NCI-H1092 (cell line): ENCODE measurements at regions not wholly inside any gene's neighbourhood (a gene's known extent, or its start where the extent isn't known, plus 50 kb on each side); places are given as distances from the start of the nearest gene placed in this dataset.

ENCODE experiments used
- DNase-seq: peaks from one replicate; lab custom pipeline; 2025; lab: John Stamatoyannopoulos, UW

DNA sequence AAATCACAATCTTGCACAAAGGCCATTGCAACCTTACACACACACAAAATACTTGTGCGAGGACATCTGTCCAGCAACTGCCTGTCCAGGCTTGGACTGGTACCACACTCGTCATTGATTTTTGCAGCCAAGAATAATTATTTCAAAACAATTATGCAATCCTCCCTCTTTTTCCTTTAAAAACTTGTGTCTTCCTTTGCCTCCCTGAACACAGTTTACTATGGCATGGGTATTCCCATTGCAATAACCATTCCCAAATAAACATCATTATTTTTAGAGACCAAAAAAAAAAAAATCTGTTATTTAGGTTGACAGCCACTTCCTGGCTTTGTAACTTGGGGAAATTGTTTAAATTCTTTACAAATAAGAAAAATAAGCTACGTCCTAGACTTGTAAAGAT is 54.0 kb downstream of the C11orf91 start:
- no peak for DNase-seq

DNA sequence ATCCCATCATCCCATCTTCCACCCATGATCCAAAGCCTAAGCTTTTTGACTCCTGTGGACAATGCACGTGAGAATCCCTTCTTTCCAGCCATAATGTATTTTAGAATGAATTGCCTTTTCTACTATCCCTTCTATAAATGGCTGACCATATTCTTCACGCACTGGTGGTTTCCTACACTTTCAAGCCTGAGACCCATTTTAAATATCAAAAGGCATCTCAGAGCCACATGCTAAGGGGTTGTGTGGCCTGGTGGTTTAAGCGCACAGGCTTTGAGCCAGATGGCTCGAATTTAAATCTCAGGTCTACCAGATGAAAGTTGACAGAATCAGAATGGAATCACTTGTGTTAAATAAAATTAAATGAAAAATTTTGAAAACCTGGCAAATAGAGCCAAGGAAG is 54.5 kb downstream of the C11orf91 start:
- no peak for DNase-seq

DNA sequence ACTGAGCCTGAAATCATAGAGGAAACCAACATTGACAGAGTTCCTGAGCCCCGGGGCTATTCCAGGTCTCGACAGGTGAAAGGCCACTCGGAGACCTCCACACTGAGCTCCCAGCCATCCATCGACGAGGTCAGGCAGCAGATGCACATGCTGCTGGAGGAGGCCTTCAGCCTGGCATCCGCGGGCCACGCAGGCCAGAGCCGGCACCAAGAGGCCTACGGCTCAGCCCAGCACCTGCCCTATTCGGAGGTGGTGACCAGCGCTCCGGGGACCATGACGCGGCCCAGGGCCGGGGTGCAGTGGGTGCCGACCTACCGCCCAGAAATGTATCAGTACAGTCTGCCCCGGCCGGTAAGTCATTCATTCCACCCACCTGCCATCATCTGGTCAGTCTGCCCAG is 54.9 kb downstream of the C11orf91 start:
- DNase-seq, result no peak

DNA sequence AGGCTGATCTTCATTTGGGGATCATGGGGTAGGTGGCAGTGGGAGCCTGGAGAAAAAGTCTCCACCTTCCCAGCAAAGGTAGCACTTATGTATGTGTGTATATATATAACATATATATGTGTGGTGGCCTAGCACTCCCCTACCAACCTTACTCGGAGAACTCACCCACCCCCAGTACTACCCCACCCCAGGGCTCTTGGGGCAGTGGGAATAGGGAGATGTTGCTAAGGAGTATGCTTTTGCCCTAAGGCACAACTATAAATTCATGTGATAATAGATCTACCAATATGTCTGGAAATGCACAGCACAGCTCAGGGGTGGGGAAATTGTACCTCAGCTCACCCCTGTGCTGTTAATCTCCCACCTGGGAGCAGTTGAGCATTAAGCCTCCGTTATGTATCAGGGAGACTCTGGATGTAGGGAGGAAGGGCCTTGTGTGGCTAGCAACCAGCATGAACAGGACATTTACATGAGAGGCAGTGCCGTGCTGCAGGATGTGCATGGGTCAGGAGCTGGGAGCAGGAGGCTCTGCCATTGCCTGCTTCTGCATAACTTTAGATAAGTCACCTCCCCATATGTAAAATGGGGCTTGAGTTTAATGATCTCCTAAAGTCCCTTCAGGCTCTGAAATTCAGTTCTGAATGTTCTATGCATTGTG is 57.3 kb downstream of the C11orf91 start:
- no peak for DNase-seq

DNA sequence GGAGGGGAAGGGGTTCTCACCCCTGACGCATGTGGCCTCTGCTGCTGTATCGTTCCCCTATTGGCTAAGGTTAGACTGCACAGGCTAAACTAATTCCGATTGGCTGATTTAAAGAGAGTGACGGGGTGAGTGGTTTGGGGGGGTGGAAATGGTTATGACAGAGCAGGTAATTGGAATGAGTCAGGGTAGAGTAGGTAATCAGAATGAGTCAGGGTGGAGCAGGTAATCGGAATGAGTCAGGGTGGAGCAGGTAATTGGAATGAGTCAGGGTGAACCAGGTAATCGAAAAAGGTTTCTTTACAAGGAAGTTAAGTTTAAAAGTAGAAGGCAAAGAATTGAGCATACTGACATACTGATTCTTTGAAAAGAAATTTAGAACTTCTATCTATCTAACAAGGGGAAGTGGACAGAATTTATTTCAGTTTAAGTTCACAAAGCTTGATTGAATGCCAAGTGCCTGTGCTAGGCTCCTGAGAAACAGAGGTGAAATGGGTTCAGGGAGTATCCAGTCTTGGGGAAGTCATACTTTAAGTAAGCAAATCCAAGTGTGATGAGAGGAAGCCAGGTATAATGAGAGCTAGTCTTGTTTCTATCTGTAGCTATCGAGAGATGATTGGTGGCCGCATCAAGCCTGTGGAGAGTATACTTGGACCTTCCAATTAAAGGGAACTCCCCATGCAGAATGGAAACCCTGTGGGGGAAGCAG is 58.0 kb downstream of the C11orf91 start:
- no peak for DNase-seq

DNA sequence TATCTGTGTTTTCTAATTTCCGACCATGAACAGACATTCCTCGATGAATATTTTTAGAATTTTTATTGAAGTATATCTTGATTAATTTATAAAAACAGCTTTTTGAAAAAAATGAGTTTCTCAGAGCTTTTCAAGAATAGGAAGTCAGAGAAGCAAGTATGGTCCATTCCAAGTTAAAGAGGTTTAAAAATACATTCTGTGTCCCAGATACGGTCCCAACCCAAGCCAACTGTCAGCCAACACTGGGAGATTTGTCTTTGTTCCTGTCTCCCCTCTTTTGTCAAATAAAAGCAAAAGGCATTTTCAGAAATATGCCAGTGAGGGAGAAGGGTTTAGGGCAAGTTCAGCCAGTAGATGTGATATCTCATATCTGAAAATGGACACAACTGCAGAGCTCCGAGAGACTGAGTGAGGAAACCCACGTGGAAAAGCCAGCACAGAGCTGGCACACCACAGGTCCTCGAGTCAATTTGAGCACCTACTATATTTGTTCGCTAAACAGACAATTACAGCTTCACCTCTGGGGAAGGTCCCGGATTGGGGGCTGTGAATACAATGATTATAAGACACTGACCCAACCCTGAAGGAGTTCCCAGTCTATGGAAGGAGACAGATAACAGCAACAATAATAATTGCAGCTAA is 59.8 kb downstream of the C11orf91 start:
- DNase-seq, result no peak

DNA sequence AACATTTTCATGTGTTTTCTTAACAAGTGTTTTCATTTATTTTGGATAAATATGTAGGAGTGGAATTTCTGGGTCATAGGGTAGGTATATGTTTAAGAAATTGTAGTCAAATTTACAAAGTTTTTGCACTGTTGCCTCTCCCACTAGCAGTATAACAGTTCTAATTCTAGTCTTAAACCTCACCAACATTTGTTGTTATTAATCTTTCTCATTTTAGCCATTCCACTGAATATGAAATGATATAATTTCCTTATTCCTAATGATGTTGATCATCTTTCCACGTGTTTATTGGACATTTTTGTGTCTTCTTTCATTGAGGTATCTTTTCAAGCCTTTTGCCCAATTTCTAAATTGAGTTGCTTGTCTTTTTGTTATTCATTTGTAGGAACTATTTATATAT is 62.0 kb downstream of the C11orf91 start:
- DNase-seq, result no peak

DNA sequence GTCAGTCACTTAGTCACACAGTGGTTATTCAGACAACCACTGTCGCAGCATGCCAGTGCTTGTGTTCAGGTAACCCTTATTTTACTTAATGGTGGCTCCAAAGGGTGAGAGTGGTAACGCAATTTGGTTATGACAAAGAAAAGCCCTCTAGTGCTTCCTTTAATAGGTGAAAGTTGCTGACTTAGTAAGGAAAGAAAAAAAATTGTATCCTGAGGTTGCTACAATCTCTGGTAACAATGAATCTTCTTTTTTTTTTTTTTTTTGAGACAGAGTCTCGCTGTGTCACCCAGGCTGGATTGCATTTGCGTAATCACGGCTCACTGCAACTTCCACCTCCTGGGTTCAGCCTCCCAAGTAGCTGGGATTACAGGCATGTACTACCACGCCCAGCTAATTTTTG is 64.5 kb downstream of the C11orf91 start:
- DNase-seq, result no peak

DNA sequence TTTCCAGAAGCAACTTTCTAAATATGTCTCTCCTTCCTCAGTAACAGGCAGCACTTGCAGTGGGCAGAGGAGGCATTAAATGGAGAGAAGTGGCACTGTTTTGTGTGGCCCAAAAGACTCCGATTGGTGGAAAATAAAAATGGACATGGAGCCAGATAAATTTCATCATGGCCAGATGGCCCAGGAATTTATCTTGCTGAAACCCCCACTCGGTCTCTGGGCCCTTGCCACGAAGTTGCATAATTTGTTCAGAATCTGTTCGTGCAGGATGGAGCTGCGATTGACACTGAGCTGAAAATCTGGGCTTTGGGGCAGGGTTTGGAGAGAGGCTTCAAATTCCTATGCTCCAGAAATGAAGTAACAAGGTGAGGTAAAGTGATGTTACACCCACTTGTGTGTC is 65.5 kb downstream of the C11orf91 start:
- no peak for DNase-seq

DNA sequence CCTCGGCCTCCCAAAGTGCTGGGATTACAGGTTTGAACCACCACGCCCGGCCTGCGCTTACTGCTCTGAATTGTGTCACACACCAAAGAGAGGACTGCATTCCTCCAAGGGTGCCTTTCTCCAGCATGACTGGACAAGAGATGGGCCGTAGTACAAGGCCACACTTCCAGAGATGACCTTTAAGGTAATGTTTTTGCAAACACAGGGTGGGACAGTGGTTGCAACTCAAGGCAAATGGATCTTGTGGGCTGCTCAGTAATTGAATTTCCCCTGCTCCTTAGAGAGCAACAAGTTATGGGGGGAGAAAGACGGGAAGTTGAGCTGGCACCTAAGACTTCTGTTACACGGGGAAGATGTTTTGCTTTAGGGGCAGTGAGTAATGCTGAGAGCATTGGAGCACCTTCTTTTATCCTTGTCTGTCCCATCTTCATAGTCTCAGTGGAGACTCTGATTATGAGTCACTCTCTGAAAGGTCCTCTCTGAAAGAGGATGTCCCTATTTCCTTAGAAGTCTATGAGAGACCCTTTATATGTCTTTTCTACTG is 66.3 kb downstream of the C11orf91 start:
- DNase-seq, result no peak

DNA sequence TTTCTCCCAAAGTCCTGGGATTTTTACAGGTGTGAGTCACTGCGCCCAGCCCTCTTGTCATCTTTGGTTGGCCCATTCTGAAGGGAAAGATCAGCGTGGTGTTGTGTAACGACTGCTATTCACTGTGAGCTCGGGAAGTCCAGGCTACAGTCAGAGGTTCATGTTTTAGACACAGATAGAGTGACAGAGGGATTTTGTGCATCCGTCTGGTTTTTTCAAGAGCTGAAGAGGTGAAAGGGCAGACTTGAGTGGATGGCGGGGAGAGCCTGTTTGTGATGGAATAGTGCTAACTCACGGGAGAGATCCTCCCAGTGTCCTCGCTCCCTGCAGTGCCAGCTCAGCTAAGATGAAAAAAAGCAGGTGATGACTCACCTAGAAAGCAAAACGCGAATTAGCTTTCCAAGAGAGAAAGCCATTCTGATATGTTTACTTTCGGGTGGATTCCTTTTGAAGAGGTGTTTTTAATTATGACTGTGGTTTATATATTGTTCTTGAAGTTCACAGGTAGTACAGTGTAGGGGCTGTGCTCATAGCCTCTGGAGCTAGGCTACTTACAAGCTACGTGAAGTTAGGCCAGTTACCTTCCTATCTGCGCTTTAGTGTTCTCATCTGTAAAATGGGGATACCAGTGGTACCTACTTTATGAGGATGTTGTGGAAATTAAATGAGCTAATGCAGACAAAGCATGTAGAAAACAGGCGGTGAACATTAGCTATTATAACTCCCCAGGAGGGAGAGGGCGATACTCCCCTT is 67.2 kb downstream of the C11orf91 start:
- DNase-seq, result no peak

DNA sequence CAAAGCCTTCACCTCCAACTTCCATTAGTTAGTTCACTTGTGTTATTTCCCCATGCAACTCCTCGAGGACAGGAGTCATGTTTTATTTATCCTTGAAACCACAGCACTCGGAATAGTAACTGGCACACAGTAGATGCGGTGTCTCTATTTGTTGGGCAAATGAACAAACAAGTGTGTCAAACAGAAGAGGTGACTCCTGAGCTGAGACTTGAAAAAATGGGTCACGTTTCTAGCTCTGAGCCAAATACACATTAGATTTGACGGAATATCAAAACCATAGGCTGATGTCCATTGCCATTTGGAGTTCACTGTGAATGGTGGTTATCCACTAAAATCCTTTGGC is 68.9 kb downstream of the C11orf91 start:
- DNase-seq, result no peak

DNA sequence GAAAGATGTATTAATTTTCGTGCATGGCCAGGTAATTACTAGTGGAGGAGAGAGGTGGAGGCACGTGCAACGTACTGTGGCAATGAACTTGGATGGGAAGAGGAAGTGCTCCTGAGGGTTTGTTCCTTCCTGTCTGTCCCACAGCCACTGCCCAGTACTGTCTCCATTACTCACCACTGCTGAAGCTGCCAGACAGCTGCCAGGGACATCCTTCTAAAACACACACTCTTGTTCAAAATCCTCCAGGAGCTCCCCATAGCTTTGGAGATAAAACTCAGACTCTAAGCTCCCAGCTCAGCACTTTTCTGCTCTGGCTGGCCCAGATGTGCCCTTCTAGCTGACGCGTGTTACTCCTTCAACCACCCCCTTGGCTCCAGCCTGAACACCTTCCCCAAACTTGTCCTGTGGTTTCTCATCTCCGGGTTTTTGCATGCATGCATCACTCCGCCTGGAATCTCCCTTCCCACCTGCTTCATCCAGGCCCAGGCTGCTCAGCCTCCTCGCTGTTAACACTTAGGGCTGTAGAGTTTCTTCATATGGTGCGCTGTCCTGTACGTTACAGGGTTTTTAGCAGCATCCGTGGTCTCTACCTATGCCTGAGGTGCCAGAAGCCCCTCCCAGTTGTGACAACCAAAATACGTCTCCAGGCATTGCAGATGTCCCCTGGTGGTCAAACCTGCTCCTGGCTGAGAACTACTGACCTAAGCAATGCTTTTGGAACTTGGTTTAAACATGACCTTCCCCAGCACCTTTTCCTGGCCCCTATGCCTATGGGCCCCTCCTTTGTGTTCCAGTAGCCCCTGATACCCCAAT is 69.5 kb downstream of the C11orf91 start:
- no peak for DNase-seq

DNA sequence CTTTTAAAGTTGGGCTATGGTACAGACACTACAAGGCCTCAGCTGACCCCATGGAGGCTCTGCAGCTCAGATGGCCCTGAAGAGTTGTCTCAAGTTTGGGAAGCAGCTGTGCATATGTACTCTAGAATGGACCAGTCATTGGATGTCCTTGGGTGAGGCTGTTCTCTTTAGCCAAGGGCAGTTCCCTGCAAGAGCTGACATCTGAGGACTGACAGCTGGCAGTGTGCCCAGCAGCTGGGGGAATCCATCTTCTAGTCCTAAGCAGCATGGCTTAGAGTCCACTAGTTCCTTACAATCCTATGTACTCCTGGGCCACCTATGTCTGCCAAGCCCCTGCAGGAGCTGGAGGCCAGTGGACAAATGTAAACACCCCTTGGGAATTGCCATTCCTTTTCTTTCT is 76.5 kb downstream of the C11orf91 start:
- DNase-seq, result no peak

DNA sequence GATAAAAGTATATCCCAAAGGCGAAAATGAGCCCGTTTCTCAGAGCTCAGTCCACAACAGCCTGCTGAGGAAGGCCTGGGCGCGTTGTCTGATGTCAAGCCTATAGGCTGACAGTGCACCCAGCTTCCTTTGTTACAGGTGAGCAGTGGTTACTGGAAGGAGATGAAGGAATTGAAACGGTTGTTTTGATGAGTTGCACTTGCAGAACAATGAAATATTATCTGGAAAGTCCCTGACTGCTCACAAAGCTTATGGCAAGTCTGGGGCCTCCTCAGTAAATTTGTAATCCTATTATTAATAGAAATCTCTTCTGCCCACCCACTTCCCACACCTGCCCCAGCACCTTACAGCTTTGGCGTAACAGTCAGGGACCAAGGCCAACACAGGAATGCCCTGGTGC is 77.8 kb downstream of the C11orf91 start:
- no peak for DNase-seq

DNA sequence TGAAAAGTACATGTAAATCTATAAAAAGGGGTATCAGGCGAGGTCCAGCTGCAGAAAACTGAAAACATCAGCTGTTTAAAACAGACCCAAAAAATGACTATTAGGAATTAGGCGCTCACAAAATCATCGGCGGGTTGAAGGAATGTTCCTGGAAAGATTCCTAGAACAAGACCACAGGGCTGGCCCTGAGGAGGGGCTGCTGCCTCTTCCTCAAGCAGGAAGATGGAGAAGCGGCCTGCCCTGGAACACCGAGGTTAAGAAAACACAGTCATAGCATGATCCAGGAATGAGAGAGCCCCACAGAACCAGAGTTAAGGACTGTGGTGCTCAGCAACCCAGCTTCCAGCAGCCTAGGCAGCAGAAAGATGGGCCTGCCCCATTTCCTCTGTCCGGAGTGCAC is 78.4 kb downstream of the C11orf91 start:
- DNase-seq, result no peak

DNA sequence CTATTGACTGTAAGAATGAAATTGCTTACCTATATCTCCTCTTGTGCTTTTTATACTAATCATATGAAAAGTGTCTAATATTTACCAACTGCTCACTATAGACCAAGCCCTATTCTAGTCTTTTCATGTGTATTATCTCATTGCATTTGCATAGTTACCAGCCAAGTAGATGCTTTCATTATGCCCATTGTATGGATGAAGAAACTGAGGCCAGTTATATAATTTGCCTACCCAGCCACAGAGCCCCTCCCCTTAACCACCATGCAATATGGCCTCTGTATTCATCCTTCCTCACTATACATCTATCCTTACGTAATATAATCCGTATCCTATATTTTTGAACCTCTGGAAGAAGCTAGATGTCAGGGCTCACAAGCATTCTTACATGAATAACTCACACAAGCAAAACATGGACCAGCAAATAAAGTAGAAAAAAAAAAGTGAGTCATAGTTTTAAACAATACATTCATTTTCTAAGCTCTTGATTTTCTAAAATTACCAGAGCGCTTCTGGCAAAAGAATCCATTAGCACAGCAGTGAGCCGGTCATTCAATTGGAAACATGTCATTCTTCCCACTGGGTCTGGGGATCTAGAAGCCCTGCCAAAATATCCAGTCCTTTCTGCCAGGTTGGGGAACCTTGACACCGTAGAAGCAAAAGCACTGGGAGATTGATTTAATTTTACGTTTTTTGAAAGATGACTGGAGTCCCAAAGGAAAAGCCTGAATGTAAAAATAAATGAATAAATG is 80.0 kb downstream of the C11orf91 start:
- no peak for DNase-seq

DNA sequence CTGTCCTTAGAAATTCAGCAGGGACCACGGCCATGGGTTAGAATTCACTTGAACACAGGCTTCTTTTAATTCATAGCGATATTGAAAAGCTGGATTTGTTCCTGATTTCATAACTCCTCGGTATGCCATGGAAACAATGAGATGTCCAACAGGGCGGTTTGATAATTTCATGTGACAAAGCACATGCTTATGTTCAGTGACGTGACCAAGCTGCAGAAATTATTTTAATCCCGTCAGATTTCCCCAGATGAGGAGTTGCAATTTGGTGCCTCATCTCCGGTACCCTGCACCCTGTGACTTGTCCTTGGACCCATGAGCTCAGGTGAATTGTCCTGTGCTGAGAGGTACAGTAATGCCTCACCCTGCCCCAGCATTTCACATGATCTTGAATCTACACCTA is 81.7 kb downstream of the C11orf91 start:
- DNase-seq, result no peak

DNA sequence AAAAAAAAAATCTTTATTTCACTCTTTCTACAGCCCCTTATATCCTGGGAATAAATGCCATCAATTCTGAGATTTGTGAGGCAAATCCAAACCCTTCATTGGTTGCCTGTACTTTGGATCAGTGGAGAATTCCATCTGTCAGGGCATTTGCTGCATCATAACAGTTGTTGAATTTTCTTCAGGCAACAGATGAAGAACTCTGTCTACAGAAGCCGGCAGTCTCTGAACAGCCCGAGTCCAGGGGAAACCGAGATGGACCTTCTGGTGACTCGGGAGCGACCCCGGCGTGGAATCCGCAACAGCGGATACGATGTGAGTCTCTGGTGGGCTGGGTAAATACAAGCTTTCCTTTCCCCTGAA is 82.3 kb downstream of the C11orf91 start:
- DNase-seq, result no peak

DNA sequence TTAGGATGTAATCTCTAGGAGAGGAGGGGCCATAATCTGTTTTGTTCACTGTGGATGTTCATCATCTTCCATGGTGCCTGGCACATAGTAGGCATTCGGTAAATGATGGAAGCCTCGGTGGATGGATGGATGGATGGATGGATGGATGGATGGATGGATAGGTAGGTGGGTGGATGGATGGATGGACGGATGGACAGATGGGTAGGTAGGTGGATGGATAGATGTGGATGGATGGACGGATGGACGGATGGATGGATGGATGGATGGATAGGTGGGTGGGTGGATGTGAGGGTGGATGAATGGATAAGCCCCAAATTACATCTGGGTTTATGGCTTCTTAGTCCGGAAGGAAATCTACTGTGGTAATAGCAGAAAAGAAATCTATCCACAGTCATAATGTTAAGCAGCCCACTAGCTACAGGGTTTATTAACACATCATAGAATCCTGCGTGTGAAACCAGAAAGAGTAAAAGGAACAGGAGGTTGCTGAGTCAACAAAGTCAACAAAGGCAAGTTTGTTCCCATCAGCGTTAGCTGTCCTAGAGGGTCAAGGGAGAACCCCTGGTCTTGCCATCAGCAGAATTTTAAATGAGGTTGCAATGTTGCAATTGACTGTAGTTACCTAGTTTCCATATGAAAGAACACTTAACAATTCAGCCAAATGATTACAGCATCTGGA is 82.8 kb downstream of the C11orf91 start:
- DNase-seq, result no peak

DNA sequence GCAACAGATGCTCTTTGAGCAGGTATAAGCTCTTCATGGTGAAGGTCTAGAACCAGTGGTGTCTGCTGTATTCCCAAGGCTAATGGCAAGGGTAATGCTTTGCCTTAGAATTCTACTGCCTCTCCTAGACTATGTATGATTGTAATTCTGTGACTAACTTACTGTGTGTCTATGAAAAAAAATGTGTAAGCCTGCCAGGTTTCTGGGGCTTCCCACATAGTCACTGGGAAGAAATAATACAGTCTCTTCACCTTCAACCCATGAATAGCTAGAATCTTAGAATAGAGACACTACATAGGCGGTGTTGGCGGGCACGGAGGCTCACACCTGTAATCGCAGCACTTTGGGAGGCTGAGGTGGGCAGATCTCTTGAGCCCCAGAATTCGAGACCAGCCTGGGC is 84.1 kb downstream of the C11orf91 start:
- DNase-seq, result no peak
